Type B pancreatic cell (in vitro differentiated cells): ENCODE measurements at regions not wholly inside any gene's neighbourhood (a gene's known extent, or its start where the extent isn't known, plus 50 kb on each side); places are given as distances from the start of the nearest gene placed in this dataset.
A peak's percentile ranks its signal among the peaks of the same experiment; 100 is the strongest.

ENCODE experiments used
- DNase-seq: peaks from one replicate; pipeline ENCODE4 v3.0.0; 2021; ENCODE audit warnings: mixed read lengths; ENCODE audit not compliant: unreplicated experiment; ENCODE audit errors: extremely low spot score
- H3K27ac Mint-ChIP-seq: 2 replicates; pipeline ENCODE4 v1.8.0; 2021; ENCODE audit warnings: mild to moderate bottlenecking, mixed read lengths
- H3K27me3 Mint-ChIP-seq: 2 replicates; pipeline ENCODE4 v1.8.0; 2021; ENCODE audit warnings: mixed read lengths
- H3K36me3 Mint-ChIP-seq: 2 replicates; pipeline ENCODE4 v1.8.0; 2021; ENCODE audit warnings: mixed read lengths
- H3K4me1 Mint-ChIP-seq: one replicate; pipeline ENCODE4 v1.8.0; 2021; ENCODE audit warnings: mixed read lengths; ENCODE audit not compliant: unreplicated experiment
- H3K4me3 Mint-ChIP-seq: 2 replicates; pipeline ENCODE4 v1.8.0; 2021; ENCODE audit warnings: mild to moderate bottlenecking, mixed read lengths
- H3K9me3 Mint-ChIP-seq: 2 replicates; pipeline ENCODE4 v1.8.0; 2021; ENCODE audit warnings: mixed read lengths
- TF ChIP-seq, protein P1 (sequence below): fragments of 200-600 bp; sonication (generic); conservative IDR thresholded peaks from 2 replicates; pipeline ENCODE4 v1.5.0; 2021; ENCODE audit warnings: antibody characterized with exemption, mild to moderate bottlenecking

GRCh38 chr16:66058172-66058691, 308.3 kb upstream of the CDH5 start:
- Mint-ChIP-seq H3K27me3 (peaks cover 22% of the 10 kb centered on the region), H3K36me3 (no peaks in the 10 kb centered on the region), H3K4me1 (peaks cover 19% of the 10 kb centered on the region), H3K9me3 (peaks cover 5% of the 10 kb centered on the region), H3K4me3 (no peak overlapping the region), H3K27ac (no peak overlapping the region)
- DNase-seq, result no peak
- TF ChIP-seq, protein P1, sequence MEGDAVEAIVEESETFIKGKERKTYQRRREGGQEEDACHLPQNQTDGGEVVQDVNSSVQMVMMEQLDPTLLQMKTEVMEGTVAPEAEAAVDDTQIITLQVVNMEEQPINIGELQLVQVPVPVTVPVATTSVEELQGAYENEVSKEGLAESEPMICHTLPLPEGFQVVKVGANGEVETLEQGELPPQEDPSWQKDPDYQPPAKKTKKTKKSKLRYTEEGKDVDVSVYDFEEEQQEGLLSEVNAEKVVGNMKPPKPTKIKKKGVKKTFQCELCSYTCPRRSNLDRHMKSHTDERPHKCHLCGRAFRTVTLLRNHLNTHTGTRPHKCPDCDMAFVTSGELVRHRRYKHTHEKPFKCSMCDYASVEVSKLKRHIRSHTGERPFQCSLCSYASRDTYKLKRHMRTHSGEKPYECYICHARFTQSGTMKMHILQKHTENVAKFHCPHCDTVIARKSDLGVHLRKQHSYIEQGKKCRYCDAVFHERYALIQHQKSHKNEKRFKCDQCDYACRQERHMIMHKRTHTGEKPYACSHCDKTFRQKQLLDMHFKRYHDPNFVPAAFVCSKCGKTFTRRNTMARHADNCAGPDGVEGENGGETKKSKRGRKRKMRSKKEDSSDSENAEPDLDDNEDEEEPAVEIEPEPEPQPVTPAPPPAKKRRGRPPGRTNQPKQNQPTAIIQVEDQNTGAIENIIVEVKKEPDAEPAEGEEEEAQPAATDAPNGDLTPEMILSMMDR, result no peak

DNA sequence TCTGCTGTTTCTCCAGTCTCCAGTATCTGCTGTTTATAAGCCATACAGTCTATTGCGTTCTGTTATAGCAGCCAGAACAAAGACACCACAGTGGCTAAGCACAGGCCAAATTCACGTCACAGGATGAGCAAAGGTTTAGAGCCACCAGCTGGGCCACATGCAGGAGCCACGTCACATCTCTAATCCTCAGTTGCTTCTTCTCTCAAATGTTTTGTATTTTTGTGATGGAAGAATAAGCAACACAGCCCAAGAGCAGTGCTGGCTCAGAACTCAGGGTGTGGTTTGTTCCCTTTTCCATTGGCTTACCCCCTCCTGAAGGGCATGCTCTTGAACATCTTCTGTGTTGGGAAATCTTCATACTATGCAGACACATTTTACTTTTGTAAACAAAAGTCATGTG, 309.4 kb upstream of the CDH5 start:
- H3K4me3 Mint-ChIP-seq, result no peak overlapping the region
- peaks cover 17% of the 10 kb centered on the region for H3K27me3 Mint-ChIP-seq
- peaks cover 5% of the 10 kb centered on the region for H3K9me3 Mint-ChIP-seq
- TF ChIP-seq, protein P1, result no peak
- H3K36me3 Mint-ChIP-seq, result no peaks in the 10 kb centered on the region
- no peak for DNase-seq
- H3K4me1 Mint-ChIP-seq, result peaks cover 19% of the 10 kb centered on the region
- no peak overlapping the region for H3K27ac Mint-ChIP-seq

DNA sequence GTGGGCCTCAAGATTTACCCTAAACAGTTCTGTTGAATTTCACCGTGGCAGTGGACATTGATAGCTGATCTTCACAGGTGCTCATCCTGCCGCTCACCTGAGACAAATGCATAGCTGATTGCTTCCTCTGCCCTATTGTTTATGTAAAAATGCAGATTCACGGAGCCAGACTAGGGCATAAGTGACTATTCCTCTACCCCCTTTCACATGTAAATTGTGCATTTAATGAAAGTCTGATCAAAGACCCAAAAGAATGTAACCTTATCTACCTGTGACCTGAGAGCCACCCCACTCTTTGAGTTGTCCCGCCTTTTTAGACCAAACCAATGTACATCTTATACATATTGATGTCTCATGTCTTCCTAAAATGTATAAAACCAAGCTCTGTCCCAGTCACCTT, 312.4 kb upstream of the CDH5 start:
- H3K36me3 Mint-ChIP-seq, result no peaks in the 10 kb centered on the region
- H3K9me3 Mint-ChIP-seq, result peaks cover 2% of the 10 kb centered on the region
- peaks cover 3% of the 10 kb centered on the region for H3K4me1 Mint-ChIP-seq
- no peak overlapping the region for H3K4me3 Mint-ChIP-seq
- H3K27me3 Mint-ChIP-seq, result peaks cover 14% of the 10 kb centered on the region
- no peak for DNase-seq
- no peak overlapping the region for H3K27ac Mint-ChIP-seq
- TF ChIP-seq, protein P1, result no peak

GRCh38 chr16:66052745-66053144, 313.7 kb upstream of the CDH5 start:
- no peak for DNase-seq
- TF ChIP-seq, protein P1, result no peak

DNA sequence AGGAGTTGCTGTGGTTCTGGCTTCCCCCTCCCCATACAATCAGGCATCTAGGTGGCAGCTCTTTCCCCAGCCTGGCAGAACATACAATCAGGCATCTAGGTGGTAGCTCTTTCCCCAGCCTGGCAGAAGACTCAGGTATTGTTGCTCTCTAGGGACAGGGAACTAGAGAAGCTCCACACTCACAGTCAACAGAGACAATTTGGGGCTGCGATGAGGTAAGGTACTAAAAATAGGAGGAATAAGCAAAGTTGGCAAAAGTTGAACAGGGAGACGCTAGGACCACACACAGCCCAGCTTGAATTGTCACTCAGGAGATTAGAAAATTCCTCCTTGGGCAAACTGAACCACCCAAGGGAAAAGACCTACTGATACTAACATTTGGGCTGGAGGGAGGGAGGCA, 315.5 kb upstream of the CDH5 start:
- DNase-seq, result peak; percentile 18
- no peak overlapping the region for H3K4me3 Mint-ChIP-seq
- no peaks in the 10 kb centered on the region for H3K4me1 Mint-ChIP-seq
- TF ChIP-seq, protein P1, result no peak
- H3K9me3 Mint-ChIP-seq, result no peaks in the 10 kb centered on the region
- H3K36me3 Mint-ChIP-seq, result no peaks in the 10 kb centered on the region
- no peak overlapping the region for H3K27ac Mint-ChIP-seq
- H3K27me3 Mint-ChIP-seq, result peaks cover 10% of the 10 kb centered on the region

More at GRCh38 chr16:66052745-66053144, 313.7 kb upstream of the CDH5 start:
- H3K36me3 Mint-ChIP-seq, result no peaks in the 10 kb centered on the region
- no peaks in the 10 kb centered on the region for H3K9me3 Mint-ChIP-seq
- no peaks in the 10 kb centered on the region for H3K4me1 Mint-ChIP-seq
- no peak overlapping the region for H3K27ac Mint-ChIP-seq
- no peak overlapping the region for H3K4me3 Mint-ChIP-seq
- peaks cover 11% of the 10 kb centered on the region for H3K27me3 Mint-ChIP-seq

DNA sequence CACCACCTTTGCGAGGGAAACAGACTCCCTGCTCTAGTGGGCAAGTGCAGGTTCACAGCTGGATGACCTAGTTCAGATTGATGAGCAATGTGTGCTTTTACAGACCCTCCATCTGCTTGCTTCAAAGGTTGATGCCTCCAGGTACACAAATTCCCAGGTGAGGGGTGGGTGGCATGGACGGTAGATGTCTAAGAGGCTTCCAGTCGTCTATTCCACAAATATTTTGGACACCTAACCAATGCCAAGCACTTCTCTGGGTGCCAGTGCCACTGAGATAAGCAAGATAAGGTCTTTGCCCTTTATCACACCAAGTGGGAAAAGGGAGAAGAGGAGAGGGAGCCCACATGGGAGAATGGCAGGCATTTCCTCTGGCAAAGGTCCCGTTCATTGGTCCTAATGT, 316.6 kb upstream of the CDH5 start:
- TF ChIP-seq, protein P1, result no peak
- Mint-ChIP-seq H3K4me1 (no peaks in the 10 kb centered on the region), H3K27me3 (peaks cover 3% of the 10 kb centered on the region), H3K27ac (no peak overlapping the region), H3K36me3 (no peaks in the 10 kb centered on the region), H3K4me3 (no peak overlapping the region), H3K9me3 (no peaks in the 10 kb centered on the region)
- DNase-seq, result peak; percentile 11
